Esophagus squamous epithelium (tissue), 5 donors: ENCODE measurements at regions not wholly inside any gene's neighbourhood (a gene's known extent, or its start where the extent isn't known, plus 50 kb on each side); places are given as distances from the start of the nearest gene placed in this dataset.

ENCODE experiments used
- DNase-seq: peaks from one replicate; lab custom pipeline; 2025; lab: John Stamatoyannopoulos, UW
- H3K27ac ChIP-seq, 4 donors: fragments of 200-600 bp; sonication (generic); one replicate each; pipeline ENCODE4 v1.5.1; 2016 to 2019; ENCODE audit warnings: mild to moderate bottlenecking in 1 of 4
- H3K27me3 ChIP-seq, 4 donors: fragments of 200-600 bp; sonication (generic); 1 replicate in 3 of 4; 2 replicates in 1 of 4; pipeline versions ENCODE4 v1.5.1 to v1.6.0; 2017 to 2021; ENCODE audit warnings: antibody characterized with exemption in 1 of 4
- H3K36me3 ChIP-seq, 3 donors: fragments of 200-600 bp; sonication (generic); one replicate each; pipeline ENCODE4 v1.5.1; 2016 to 2019
- H3K4me1 ChIP-seq, 3 donors: fragments of 200-600 bp; sonication (generic); one replicate each; pipeline ENCODE4 v1.5.1; 2017 to 2019
- H3K4me3 ChIP-seq, 4 donors: fragments of 200-600 bp; sonication (generic); 1 replicate in 3 of 4; 2 replicates in 1 of 4; pipeline ENCODE4 v1.5.1; 2016 to 2019; ENCODE audit warnings: mild to moderate bottlenecking in 2 of 4, moderate library complexity in 1 of 4
- H3K9me3 ChIP-seq, 3 donors: fragments of 200-600 bp; sonication (generic); one replicate each; pipeline ENCODE4 v1.5.1; 2016 to 2019
- POLR2A ChIP-seq, 4 donors: fragments of 450-650 bp; IDR thresholded peaks; one replicate each; pipeline ENCODE4 v1.6.1; 2017; ENCODE audit warnings: antibody characterized with exemption in 4 of 4, mild to moderate bottlenecking in 4 of 4, moderate library complexity in 3 of 4
- WGBS, 2 donors: methylation state at CpG; one replicate each; pipeline ENCODE4 v1.1.5; 2018; 5-methylcytosine and 5-hydroxymethylcytosine counted together
- intact Hi-C: fragments of 100-400 bp; cut with DNase I; formaldehyde crosslinking; loops from one replicate; pipeline ENCODE4 v1.15.0; 2022
- TF ChIP-seq, protein P1 (sequence below), 6 experiments: fragments of 450-650 bp in 4 of 6; fragments of 200-600 bp in 2 of 6; sonication (generic) in 2 of 6; IDR thresholded peaks; one replicate each; pipeline ENCODE4 v1.5.1; 2016 to 2019; ENCODE audit warnings: antibody characterized with exemption in 6 of 6, mild to moderate bottlenecking in 4 of 6, moderate library complexity in 4 of 6
- donor health status: DM: yes; HTN: yes; CAD: no.

DNA sequence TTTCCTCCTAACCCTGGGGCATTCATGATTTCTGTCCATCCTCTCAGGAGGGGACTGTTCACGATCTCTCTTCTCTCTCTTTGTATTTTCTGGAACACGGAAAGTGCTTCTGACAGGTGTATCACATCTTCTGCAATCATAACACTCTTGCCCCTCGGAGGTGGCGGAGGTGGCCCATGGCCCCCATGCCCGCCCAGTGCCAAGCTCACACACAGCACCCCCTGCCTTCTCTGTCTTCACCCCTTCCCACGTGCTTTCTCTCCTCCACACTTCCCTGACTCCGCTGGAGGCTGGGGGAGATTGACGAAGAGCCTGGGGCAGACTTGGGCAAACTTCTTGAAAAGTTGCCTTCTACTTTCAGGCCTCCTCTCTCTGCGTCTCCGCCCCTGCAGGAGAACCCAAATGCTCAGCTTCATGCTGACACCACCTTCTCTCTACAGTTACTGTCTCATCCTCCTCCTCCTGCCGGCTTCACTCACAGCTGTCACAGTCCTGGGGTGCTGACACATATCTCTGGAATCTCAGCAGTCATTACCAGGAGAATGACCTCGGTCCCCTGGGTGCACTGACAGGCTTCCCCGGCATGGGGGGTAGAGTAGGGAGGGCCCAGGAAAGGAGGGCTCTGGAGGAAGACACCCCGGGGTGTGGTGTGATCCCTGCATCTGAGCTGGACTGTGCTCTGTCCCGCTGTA lies 127.1 kb downstream of the ENGASE start:
- no peaks in the 10 kb centered on the region for H3K36me3 ChIP-seq
- H3K4me3 ChIP-seq, result no peak overlapping the region
- intact Hi-C loops, result no loop called here
- WGBS, 2 donors, result 62 to 65% methylated on average over 10 to 11 of the region's 15 CpGs
- TF ChIP-seq, protein P1, sequence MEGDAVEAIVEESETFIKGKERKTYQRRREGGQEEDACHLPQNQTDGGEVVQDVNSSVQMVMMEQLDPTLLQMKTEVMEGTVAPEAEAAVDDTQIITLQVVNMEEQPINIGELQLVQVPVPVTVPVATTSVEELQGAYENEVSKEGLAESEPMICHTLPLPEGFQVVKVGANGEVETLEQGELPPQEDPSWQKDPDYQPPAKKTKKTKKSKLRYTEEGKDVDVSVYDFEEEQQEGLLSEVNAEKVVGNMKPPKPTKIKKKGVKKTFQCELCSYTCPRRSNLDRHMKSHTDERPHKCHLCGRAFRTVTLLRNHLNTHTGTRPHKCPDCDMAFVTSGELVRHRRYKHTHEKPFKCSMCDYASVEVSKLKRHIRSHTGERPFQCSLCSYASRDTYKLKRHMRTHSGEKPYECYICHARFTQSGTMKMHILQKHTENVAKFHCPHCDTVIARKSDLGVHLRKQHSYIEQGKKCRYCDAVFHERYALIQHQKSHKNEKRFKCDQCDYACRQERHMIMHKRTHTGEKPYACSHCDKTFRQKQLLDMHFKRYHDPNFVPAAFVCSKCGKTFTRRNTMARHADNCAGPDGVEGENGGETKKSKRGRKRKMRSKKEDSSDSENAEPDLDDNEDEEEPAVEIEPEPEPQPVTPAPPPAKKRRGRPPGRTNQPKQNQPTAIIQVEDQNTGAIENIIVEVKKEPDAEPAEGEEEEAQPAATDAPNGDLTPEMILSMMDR (IDR thresholded peaks at IDR 0.05), result no peak
- no peak for TF ChIP-seq POLR2A (IDR thresholded peaks at IDR 0.05)
- DNase-seq, result no peak
- no peaks in the 10 kb centered on the region for H3K9me3 ChIP-seq
- H3K27ac ChIP-seq, result no peak overlapping the region
- H3K27me3 ChIP-seq, result peaks cover 0 to 93% (median 0%) of the 10 kb centered on the region in 4 donors
- H3K4me1 ChIP-seq, result no peaks in the 10 kb centered on the region

DNA sequence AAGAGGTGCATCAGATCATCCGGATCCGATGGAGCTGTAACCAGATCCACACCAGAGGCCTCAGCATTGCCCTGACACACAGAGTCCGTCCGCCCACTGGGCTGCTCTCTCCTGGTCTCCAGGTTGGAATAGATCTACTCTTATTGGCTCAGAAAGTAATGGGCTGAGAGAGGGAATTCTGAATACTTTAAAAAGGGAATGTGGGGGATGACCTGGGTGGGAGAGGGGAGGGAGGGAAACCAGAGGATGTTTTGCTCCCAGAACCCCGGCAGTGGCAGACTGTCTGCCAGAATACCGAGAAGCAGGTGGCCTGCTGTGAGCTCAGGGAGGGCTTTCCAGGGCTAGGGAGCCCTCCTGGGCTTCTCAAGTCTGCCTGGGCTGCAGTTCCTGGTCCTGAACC lies 126.5 kb downstream of the ENGASE start:
- H3K27ac ChIP-seq, result no peak overlapping the region
- no peak for DNase-seq
- no peaks in the 10 kb centered on the region for H3K9me3 ChIP-seq
- intact Hi-C loops, result no loop called here
- peaks cover 0 to 91% (median 0%) of the 10 kb centered on the region in 4 donors for H3K27me3 ChIP-seq
- TF ChIP-seq, protein P1 (IDR thresholded peaks at IDR 0.05), result no peak
- TF ChIP-seq POLR2A (IDR thresholded peaks at IDR 0.05), result no peak
- H3K4me3 ChIP-seq, result no peak overlapping the region
- no peaks in the 10 kb centered on the region for H3K4me1 ChIP-seq
- H3K36me3 ChIP-seq, result no peaks in the 10 kb centered on the region
- WGBS, 2 donors, result 6 to 14% methylated on average over 6 of the region's 6 CpGs

- no peaks in the 10 kb centered on the region for H3K4me1 ChIP-seq
- peaks cover 0 to 83% (median 0%) of the 10 kb centered on the region in 4 donors for H3K27me3 ChIP-seq
- no peak overlapping the region for H3K27ac ChIP-seq
- 76% methylated on average over 5 to 6 of the region's 10 CpGs for WGBS, 2 donors
- intact Hi-C loops, result no loop called here
- H3K4me3 ChIP-seq, result no peak overlapping the region
- H3K36me3 ChIP-seq, result no peaks in the 10 kb centered on the region
- TF ChIP-seq, protein P1 (IDR thresholded peaks at IDR 0.05), result no peak
- no peak for TF ChIP-seq POLR2A (IDR thresholded peaks at IDR 0.05)
- DNase-seq, result no peak
- H3K9me3 ChIP-seq, result no peaks in the 10 kb centered on the region
Observed at GRCh38 chr17:79196913-79197312, 122.3 kb downstream of the ENGASE start.

- no peak for DNase-seq
- WGBS, 2 donors, result 10% methylated on average over 4 of the region's 22 CpGs
- intact Hi-C loops, result no loop called here
- Histone ChIP-seq H3K27me3 (peaks cover 0 to 84% (median 0%) of the 10 kb centered on the region in 4 donors), H3K4me1 (no peaks in the 10 kb centered on the region), H3K27ac (no peak overlapping the region), H3K36me3 (no peaks in the 10 kb centered on the region), H3K4me3 (no peak overlapping the region), H3K9me3 (no peaks in the 10 kb centered on the region)
- TF ChIP-seq, protein P1 (IDR thresholded peaks at IDR 0.05), result no peak
- no peak for TF ChIP-seq POLR2A (IDR thresholded peaks at IDR 0.05)
Observed at GRCh38 chr17:79192503-79193351, 118.1 kb downstream of the ENGASE start.
